ENCODE measurements at regions not wholly inside any gene's neighbourhood (a gene's known extent, or its start where the extent isn't known, plus 50 kb on each side); places are given as distances from the start of the nearest gene placed in this dataset.

DNA sequence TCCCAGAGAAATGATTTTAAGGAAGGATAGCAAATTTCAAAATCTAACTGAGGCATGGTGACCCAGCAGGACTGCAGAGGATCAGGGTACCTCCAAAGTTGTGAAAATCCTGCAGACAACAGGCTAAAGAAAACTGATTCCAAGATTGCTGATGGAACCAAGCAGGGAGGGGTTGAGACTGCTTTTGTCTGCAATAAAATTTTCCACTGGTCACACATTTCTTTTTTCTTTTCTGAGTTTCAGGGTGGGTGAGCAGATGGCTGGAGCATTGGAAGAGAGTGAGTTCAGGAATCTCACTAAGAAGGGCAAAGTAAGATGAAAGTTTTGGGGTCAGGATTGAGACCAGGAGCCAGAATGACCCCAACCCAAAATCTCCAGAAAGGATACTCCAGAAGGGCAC, 321.0 kb downstream of the TNS1 start:
- no peak for DNase-seq (ENCODE audit: low read depth, low spot score)
- TF ChIP-seq, protein P1, sequence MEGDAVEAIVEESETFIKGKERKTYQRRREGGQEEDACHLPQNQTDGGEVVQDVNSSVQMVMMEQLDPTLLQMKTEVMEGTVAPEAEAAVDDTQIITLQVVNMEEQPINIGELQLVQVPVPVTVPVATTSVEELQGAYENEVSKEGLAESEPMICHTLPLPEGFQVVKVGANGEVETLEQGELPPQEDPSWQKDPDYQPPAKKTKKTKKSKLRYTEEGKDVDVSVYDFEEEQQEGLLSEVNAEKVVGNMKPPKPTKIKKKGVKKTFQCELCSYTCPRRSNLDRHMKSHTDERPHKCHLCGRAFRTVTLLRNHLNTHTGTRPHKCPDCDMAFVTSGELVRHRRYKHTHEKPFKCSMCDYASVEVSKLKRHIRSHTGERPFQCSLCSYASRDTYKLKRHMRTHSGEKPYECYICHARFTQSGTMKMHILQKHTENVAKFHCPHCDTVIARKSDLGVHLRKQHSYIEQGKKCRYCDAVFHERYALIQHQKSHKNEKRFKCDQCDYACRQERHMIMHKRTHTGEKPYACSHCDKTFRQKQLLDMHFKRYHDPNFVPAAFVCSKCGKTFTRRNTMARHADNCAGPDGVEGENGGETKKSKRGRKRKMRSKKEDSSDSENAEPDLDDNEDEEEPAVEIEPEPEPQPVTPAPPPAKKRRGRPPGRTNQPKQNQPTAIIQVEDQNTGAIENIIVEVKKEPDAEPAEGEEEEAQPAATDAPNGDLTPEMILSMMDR (IDR thresholded peaks at IDR 0.05; ENCODE audit: low read depth, low read length) = no peak
- H3K4me3 ChIP-seq (ENCODE audit: low read depth, low read length) = no peak overlapping the region
- in situ Hi-C loops (cut with HindIII; ENCODE audit: low sequenced_read_pairs) = no loop called here

DNA sequence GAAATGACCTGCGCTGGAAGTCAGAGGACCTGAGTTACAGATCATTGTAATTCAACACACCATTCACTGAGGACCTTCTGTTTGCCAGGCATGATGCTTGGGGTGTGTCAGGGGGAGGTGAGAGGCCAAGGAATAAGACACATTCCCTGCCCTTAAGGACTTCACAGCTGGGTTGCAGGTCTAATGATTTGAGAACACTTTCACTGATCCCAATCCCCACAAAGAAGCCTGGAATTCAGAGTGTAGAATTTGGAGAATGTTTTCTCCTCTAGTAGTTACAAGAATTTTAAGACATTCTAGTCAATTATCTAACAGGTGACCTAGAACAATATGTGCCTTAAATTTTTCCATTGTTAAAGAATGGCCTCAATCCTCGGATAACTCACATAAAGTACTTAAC, 322.4 kb downstream of the TNS1 start:
- in situ Hi-C loops (cut with HindIII; ENCODE audit: low sequenced_read_pairs) = no loop called here
- H3K4me3 ChIP-seq (ENCODE audit: low read depth, low read length) = no peak overlapping the region
- TF ChIP-seq, protein P1 (IDR thresholded peaks at IDR 0.05; ENCODE audit: low read depth, low read length) = no peak
- no peak for DNase-seq (ENCODE audit: low read depth, low spot score)

DNA sequence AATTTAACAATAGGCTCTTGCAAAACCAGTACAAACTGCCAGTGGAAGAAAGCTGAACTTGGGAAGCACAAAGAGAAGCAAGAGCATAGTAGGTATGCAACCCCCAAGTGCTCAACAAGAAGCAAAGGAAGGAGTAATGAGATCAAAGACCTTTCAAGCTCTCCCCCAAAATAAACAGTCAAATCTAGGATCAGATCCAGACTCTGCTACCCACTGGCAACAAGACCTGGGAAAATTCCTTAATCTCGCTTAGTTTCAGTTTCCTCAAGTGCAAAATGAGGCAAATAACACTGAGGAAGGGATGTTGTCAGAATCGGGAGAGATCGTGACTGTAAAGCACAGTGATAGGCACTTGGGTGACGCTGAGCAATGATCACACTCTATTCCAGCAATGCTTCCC, 329.2 kb downstream of the TNS1 start:
- in situ Hi-C loops (cut with HindIII; ENCODE audit: low sequenced_read_pairs) = no loop called here
- no peak for DNase-seq (ENCODE audit: low read depth, low spot score)
- H3K4me3 ChIP-seq (ENCODE audit: low read depth, low read length) = no peak overlapping the region
- TF ChIP-seq, protein P1 (IDR thresholded peaks at IDR 0.05; ENCODE audit: low read depth, low read length) = no peak

GRCh38 chr2:217672472-217672871, 330.3 kb downstream of the TNS1 start:
- in situ Hi-C loops (cut with HindIII; ENCODE audit: low sequenced_read_pairs) = no loop called here
- DNase-seq (ENCODE audit: low read depth, low spot score) = no peak
- H3K4me3 ChIP-seq (ENCODE audit: low read depth, low read length) = no peak overlapping the region
- TF ChIP-seq, protein P1 (IDR thresholded peaks at IDR 0.05; ENCODE audit: low read depth, low read length) = no peak

DNA sequence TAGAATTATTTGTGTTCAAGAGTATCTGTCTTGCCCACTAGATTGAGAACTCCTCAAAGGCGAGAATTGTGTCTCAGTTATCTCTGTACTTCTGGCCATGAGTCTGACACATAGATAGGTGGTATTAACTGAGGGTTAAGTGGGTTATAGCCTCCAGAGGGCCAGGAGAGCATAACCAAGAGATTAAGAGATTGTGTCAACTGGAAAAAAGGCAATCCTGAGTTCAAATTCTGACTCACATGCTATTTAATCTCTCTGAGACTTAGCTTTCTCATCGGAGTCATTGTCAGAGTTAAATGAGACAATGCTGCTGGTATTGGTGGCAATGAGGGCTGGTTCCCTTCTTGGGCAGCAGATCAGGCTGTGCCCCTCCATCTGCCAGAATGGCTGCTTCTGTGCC, 330.9 kb downstream of the TNS1 start:
- TF ChIP-seq, protein P1 (IDR thresholded peaks at IDR 0.05; ENCODE audit: low read depth, low read length) = no peak
- H3K4me3 ChIP-seq (ENCODE audit: low read depth, low read length) = no peak overlapping the region
- DNase-seq (ENCODE audit: low read depth, low spot score) = no peak
- in situ Hi-C loops (cut with HindIII; ENCODE audit: low sequenced_read_pairs) = no loop called here

- in situ Hi-C loops (cut with HindIII; ENCODE audit: low sequenced_read_pairs) = no loop called here
These were observed 331.7 kb downstream of the TNS1 start for GRCh38 chr2:217671075-217671474.

More at GRCh38 chr2:217671075-217671474, 331.7 kb downstream of the TNS1 start:
- H3K4me3 ChIP-seq (ENCODE audit: low read depth, low read length) = no peak overlapping the region
- DNase-seq (ENCODE audit: low read depth, low spot score) = no peak
- TF ChIP-seq, protein P1 (IDR thresholded peaks at IDR 0.05; ENCODE audit: low read depth, low read length) = no peak

Measured in astrocyte of the spinal cord (primary cell).